AG04449 (cell line): ENCODE measurements at regions not wholly inside any gene's neighbourhood (a gene's known extent, or its start where the extent isn't known, plus 50 kb on each side); places are given as distances from the start of the nearest gene placed in this dataset.

Experiments
- CTCF ChIA-PET: fragments of 350-600 bp; formaldehyde crosslinking; extraction: SDS; loops from one replicate; lab custom pipeline; 2021; ENCODE audit warnings: antibody characterized with exemption; lab: Yijun Ruan, JAX
- POLR2A ChIA-PET: fragments of 400-600, 350-600 bp; formaldehyde crosslinking; extraction: SDS; loops from one replicate; lab custom pipeline; 2020; ENCODE audit warnings: antibody characterized with exemption, inconsistent platforms; lab: Yijun Ruan, JAX
- DNase-seq: peaks from one replicate; pipeline ENCODE4 v3.0.0-alpha.2; 2010; ENCODE audit warnings: low read depth, low spot score
- H3K4me3 ChIP-seq: 2 replicates; pipeline ENCODE4 v1.5.1; 2011; ENCODE audit warnings: low read depth, mild to moderate bottlenecking, control low read depth, low read length
- CTCF ChIP-seq: IDR thresholded peaks from one replicate; pipeline ENCODE4 v1.5.1; 2011; ENCODE audit warnings: mild to moderate bottlenecking, moderate library complexity, low read length, control low read depth, inconsistent platforms; ENCODE audit not compliant: insufficient read depth; ENCODE audit errors: missing control alignments

GRCh38 chr1:94713472-94714141 lies 106.5 kb upstream of the SLC44A3 start:
- H3K4me3 ChIP-seq: no peak overlapping the region
- TF ChIP-seq CTCF: no peak
- CTCF ChIA-PET: interaction anchor here (0.8 to 1.0 kb wide), 2 partner anchors 9 to 15 kb away, joined by 3 read pairs; no protein-coding TSS in a partner anchor
- POLR2A ChIA-PET: interaction anchor here (0.8 to 1.6 kb wide), 4 partner anchors 14 to 172 kb away, joined by 3 to 7 read pairs (median 4); partner anchors contain the start of gene F3
- peak; percentile 93 for DNase-seq

GRCh38 chr1:94709891-94710581 lies 110.1 kb upstream of the SLC44A3 start:
- no peak for TF ChIP-seq CTCF
- ChIA-PET CTCF (interaction anchor here (1.7 to 2.1 kb wide), 3 partner anchors 10 to 96 kb away, joined by 6 to 10 read pairs (median 7); no protein-coding TSS in a partner anchor), POLR2A (no interaction called here)
- no peak overlapping the region for H3K4me3 ChIP-seq
- no peak for DNase-seq

- no peak for TF ChIP-seq CTCF
- no peak overlapping the region for H3K4me3 ChIP-seq
- ChIA-PET CTCF (interaction anchor here (1.2 to 2.0 kb wide), 2 partner anchors 9 to 97 kb away, joined by 3 to 10 read pairs; no protein-coding TSS in a partner anchor), POLR2A (no interaction called here)
- DNase-seq: no peak
These were observed 111.3 kb upstream of the SLC44A3 start for GRCh38 chr1:94708811-94709210.

GRCh38 chr1:94708299-94708685 lies 111.9 kb upstream of the SLC44A3 start:
- CTCF ChIA-PET: interaction anchor here (1.2 to 2.0 kb wide), 2 partner anchors 9 to 98 kb away, joined by 3 to 10 read pairs; no protein-coding TSS in a partner anchor
- no peak for DNase-seq
- no peak for TF ChIP-seq CTCF
- no peak overlapping the region for H3K4me3 ChIP-seq
- POLR2A ChIA-PET: no interaction called here

GRCh38 chr1:94707321-94708298 lies 112.5 kb upstream of the SLC44A3 start:
- DNase-seq: no peak
- no peak overlapping the region for H3K4me3 ChIP-seq
- ChIA-PET POLR2A (no interaction called here), CTCF (interaction anchor here (1.2 kb wide), 1 partner anchor 99 kb away, joined by 3 read pairs; no protein-coding TSS in a partner anchor)
- TF ChIP-seq CTCF: no peak
